GM21717 (cell line): ENCODE measurements at regions not wholly inside any gene's neighbourhood (a gene's known extent, or its start where the extent isn't known, plus 50 kb on each side); places are given as distances from the start of the nearest gene placed in this dataset.
"Not testable (repeated sequence)": the region's sequence is repeated elsewhere in the genome, so short reads cannot be mapped to it uniquely, and the experiment has no call there.

Experiments
- ATAC-seq: cut with Tn5 transposase; IDR thresholded peaks from one replicate; pipeline ENCODE4 v1.9.1; 2021; ENCODE audit warnings: mild to moderate bottlenecking, moderate library complexity; ENCODE audit not compliant: unreplicated experiment

DNA sequence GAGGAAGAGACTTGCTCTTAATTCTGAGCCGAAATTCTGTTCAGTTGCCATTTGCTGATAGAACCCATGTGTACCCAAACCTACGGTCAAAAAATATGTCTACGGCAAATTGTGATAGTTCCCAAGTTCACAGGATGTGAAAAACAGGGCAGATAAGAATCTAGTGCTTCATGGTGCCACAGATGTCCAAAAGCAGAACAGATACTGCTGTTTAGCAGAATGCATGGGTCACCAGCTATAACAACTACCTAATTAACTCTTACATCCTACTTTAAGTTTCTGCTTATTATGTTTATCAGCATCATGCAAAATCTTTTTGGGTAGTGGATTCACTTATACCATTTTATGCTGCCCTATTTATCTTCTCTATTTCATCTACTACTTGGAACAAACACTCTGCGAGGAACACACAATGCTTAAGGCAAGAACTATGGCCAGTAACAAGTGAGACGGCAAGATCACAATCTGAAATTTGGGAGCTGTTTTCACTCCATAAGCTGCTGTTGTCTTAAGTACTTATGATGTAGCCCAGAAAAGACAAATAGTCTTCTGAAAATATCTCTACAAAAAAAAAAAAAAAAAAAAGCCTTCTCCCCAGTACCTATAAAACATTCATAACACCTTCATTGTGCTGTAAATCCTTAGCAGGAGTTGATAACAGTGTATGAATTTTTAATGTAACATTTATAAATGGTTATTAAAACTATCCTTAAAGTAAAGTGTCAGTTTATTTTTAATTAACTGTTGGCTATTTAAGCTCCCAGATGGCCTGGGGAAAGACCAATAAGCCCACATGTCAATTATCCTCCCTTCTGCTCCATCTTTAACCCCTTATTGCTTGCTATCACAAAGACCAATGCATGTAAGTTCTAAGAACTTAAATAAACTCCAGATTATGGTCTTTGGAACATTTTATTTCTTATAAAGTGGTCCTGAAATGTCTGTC is 232.3 kb downstream of the TLR4 start:
- ATAC-seq = peak; percentile 82

DNA sequence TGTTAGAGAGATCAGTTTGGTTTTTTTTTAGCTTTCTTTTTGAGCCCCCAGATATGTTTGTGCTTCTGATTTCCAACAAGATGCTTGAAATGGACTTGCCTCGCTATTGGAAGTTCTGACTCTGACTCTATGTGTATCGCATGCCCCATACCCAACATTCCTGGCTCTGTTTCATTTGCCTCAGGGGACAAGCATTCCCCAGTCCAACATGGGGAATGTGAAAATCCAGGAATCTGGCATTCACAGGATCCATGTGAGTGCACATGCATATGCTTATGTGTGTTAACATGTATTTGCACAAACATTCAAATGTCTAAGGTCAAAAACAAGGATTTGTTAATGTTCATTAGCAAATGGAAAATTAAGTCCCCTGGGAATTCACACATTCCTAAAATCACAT is 233.9 kb downstream of the TLR4 start:
- no peak for ATAC-seq

DNA sequence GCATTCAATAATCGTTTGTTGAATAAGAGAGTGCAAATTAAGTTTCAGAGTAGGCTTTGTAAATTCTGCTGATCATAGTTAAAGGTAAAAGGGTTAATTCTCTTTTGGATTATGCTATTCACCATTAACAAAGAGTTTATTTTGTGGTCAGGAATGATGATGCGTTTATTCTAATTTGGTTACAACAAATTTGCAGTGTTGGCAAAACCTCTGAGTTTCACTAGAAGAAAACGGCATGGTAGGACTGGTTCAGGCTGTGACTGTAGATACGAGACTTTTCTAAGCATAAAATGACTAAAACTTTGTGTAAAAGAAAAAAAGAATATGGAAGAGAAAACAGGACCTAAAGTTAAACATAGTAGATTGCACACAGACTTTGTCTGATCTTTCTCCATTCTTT is 234.7 kb downstream of the TLR4 start:
- no peak for ATAC-seq

DNA sequence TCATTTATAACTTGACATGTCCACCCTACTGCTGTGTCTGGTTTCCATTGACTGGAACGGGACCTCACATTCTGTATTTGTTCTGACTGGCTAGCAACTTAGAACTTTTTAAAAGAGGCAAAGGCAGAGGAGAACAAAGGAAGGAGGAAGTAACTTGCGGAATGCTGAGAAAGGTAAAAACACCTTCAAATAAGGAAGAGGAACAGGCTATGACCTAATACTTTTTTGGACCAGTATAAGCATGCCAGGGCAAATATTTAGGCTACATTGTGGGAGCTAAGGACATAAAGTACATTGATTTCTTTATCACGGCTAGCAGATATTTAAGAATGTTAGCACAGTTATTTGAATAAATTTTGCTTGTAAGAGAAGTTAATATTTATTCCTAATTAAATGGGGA is 240.5 kb downstream of the TLR4 start:
- ATAC-seq = not testable (repeated sequence)

DNA sequence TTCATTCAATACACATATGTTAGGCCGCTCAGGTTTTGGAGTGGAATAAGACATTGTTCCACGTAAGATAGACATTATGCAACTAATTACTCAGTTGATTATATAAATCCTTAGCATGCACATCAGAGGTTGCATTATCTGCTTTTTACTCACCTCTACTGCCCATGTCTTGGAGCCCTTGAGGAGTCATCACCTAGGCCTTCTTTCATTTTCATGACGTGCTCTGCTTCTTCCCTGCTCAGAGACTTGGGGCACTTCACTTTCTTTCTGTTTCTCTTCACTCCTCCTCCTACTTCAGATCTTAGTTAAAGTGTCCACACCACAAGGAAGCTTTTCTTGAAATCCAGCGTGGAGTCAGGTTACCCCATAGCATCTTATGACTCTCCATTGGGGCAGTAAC is 241.1 kb downstream of the TLR4 start:
- ATAC-seq = no peak

DNA sequence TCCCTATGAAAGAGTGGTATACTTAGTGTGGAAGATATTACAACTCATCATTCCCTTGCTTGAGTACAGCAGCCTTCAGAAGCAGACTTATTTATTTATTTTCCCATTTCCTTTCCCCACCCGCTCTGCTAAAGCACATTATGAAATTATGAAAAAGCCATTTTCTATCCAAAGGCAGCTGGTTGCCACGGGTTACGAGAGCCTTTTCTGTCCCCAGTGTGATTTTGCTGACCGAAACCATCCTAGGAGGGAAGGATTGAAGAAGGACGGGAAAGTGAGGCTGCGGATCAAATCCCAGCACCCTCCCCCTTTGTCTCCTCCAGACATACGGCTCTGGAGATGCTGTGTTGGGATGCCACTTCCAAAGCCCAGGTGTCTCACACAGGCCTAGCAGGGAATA is 246.9 kb downstream of the TLR4 start:
- no peak for ATAC-seq

DNA sequence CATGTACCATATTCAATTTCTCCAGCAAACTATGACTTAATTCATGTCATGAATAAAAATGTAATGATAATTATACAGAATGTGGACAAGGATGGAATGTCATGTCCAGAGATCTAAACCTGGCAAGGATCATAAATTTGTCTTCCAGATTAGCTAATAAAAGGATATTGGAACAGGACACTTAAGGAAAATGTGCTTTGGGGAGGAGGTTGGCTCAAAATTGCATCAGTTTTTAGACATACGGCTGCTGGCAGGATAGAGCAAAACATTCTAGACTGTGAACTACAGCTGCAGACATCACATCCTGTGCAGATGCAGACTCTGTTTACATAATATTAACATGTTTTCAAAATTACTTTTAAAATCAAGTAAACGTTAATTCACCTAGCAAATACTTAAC is 248.4 kb downstream of the TLR4 start:
- ATAC-seq = no peak

DNA sequence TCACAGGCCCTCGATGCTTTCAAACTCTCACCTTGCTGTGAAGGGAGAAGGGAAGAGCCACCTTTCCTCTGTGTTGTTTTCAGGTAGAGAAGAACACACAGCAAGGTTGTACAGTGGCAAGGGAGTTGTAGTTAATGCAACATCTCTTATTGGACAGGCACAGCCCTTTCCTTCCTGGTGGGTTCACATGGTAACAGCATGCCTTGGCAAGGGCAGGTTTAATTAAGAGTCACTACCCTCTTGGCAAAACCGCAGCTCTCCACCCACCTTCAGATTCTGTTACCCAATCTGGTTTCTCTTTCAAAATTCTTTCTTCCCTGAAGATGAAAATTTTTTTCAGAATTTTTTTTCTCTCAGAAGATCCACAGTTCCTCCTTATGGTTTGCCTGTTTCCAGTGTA is 253.1 kb downstream of the TLR4 start:
- ATAC-seq = no peak

DNA sequence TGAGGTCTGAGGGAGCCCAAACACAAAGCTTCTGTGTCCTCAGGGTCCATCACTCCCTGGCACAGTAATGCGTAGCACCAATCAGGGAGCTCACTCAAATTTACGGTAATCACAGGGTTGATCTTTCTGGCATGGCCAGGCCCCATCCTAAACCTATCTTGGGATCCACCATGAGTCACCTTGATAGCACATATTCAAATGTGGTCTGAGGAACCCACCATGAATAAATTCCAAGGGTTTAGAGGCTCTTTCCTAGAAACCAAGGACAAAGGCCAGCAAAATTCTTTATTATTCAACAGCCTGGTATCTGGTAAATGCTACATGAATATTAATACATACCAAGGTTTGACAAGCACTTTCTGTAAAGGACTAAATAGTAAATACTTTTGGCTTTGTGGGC is 254.5 kb downstream of the TLR4 start:
- no peak for ATAC-seq

DNA sequence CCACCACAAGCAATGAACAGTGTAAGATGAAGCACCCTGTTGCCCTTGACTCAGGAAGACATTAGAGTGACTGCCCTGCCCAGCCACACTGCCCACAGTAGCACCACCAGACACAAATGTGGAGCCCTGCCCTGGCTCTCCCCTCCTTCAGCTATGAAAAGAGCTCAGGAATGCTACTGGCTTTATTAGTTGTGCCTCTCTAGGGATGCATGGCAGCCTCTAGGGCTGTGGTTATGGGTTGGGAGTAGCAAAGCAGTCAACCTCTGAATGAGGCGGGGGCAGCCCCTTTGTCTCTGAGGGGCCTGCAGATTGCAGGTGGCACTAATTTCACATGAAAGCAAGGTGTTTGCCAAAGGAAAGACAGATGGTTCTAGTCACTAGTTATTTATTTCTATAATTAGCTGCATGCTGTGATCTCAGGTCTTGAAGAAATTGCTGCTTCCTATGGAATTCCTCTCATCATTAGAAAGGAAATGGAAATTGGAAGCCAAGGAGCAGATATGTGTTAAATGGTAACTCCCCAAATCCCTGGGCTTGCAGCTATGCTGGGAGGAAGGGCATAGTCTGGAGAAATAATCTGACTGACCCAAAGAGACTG is 259.4 kb downstream of the TLR4 start:
- ATAC-seq = no peak

DNA sequence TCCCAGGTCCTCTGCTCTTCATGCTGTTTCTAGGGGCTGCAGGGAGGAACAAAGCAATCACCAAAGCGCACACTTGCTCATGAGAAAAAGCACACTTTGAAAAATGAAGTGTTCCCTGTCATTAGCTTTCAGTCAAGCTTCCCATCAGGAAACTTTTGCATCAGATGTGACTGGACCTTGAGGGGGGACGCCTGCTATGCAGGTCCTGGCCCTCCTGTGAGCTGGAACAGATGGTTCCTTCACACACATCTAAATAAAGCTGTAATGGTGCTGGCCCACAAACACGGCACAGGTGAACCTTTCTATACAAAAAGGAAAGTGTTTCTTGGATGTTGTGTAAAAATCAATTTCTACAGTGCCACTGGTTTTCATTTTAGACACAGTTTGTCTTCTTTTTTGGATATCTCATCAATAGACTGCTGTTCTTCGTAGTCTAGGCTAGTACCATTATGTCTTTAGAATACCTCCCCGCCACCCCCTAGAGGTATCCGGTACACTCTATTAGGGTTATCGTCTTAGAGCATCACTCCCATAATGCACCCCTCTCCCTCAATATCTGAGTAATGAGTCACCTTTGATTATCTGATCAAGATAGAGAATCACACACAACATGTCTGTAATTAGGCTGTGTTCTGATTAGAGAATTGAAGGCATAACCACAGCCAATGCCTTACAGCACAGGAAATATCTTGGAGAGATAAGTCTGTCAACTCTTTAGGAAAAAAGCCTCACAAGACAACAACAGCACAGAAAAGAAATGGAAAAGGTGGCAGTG is 266.3 kb downstream of the TLR4 start:
- no peak for ATAC-seq

DNA sequence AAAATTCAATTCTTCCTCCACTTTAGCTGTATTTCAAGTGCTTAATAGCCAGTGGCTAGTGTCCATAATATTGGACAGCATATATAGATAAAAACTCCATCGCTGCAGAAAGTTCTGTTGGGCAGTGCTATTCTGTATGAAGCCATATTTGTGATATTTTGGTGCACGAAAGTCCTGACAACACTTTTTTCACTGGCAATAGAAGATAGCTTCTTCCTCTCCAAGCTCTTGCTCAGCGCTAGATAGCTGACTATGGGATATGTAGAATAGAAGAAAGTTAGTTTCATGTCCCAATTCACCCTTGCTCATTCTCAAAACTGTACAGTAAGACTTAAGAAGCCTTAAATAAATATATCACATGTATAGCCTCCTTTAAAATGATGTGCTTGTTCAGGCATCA is 269.9 kb downstream of the TLR4 start:
- no peak for ATAC-seq

DNA sequence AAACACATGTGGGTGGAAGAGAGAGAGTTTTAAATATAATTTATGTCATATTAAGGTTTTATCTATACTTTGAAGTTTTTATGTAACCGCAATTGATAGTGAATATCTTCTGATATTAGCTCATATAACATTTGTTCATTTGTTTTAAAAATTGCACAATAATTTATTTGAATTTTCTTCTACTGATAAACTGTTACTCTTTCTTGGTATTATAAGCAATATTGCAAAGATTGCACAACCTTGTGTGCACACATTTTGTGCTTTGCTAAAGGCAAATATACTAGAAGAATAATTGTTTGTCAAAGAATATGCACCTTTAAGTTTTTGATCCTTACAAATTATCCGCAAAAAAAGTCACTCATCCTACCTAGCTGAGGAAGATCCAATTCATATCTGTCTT is 275.7 kb downstream of the TLR4 start:
- ATAC-seq = no peak

DNA sequence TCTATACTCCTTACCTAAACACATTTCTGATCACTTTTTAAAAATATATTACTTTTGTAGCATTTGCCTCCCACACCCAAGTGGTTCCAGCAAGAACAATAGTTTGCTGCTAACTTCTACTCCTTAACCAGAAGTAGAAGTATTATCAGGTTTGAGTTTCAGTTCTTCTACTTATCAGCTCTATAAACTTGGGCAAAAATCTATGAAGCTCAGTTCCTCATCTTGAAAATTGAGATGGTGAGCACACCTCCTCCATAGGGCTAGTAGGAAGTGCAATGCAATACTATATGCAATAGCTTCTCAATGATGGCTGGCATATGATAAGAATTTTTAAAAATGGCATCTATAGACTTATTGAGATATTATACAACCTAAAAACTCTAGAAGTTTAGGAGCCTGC is 283.7 kb downstream of the TLR4 start:
- ATAC-seq = no peak

DNA sequence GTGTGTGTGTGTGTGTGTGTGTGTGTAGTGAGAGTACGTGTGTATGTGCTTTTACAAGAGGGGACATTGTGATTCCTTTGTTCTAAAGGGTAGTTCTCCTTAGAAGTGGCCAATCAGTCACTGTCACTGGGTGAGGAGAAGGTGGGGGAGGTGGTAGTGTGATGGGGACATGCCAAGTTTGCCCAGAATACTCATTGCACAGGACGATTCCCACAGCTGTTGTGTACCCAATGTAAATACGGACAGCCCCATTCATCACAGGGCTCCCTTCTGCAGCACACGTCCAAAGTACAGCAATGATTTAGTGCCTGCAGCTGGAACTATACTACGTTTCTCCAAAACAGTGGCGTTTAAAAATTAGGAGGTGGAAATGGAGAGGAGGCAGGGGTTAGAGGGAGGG is 287.8 kb downstream of the TLR4 start:
- no peak for ATAC-seq

DNA sequence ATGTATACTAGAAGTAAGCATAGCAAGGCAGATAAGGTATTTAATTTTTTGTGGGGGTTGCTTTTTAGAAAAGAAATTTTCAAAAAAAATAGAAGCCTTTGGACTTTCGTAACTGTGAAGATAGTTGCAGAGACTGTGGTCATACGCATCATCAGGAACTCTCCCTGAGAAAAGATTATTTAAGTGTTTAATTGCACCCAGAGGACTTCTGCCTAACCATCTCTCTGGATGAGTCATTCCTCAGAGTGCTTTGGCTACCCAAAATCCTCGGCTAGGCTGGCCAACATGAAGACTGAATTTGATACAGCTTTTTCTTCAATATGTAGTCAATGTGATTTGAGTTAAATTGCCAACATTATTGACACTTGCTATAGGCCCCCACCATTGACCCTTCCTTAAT is 296.4 kb downstream of the TLR4 start:
- ATAC-seq = no peak

DNA sequence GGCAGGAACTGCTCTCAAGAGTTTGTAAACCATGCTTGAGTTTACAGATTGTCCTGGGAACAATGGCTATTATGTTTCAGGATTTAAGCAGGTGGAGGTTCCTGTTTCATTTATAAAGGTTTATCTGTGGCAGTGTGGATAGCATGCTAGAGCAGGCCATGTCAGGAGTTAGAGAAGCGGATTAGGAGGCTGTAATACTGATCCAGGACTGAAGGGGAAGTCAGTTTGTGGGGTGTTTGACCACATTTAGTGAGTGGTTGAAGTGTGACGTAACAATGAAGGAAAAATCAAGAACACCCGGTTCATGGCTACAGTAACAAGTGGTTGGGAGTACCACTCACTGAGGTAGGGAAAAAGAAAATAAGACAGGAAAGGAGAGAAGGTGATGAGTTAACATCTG is 299.0 kb downstream of the TLR4 start:
- no peak for ATAC-seq

DNA sequence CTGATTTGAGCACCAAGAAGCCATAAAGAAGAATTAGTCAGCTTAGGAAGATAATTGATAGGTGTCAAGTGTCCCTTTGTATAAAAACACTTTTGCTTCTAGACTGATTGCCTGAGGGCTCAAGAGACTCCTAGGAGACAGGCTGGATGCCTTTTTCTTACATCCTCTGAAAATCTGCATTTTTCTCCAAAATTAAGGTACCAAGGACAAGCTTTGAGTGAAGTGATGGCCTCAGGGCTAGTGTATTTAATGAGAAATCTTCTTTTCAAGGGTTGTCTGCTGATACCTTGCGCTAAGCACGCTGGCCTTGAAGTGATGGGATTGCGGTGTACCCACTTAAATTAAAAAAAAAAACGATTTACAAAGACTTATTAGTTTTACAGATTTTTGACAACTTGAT is 304.0 kb downstream of the TLR4 start:
- ATAC-seq = no peak

DNA sequence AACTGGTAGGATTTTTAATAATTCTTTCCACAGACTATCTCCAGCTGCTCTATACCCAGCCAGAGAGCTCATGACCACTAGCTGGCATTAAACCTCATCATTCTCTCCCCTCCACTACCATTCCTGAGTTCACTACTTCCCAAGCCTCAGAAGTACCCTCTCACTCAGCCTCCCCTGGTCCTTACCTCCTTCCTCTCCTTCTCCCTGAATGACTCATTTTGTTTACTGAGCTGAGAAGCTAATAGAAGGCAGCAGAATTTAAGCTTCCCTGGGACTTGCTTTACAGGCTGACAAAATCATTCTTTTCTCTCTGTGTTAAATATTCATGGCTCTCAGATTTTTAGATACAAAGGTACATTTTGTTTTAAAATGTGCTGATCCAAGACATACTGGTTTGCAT is 305.4 kb downstream of the TLR4 start:
- ATAC-seq = no peak

DNA sequence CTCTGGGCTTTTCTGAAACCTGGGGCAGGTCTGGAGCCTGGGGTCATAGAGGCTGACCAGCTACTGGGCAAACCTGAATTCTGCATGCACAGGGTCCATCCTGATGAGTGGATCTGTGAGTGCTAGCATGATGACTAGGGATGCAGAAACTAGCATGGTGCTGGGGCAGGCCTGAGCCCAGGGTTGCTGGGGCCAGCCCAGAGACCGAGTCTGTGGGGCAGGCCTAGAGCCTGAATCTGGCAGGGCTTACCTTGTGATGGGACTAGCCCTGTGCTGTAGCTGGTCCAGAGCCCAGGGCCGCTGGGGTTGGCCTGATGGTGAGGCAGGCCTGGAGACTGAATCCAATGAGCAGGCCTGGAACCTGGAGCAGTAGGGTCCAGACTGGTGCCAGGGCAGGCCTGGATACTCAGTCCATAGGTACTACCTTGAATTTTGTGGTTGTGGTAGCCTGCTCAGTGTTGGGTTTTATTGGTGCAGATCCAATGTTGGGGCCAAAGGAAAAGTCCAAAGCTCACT is 313.5 kb downstream of the TLR4 start:
- no peak for ATAC-seq

DNA sequence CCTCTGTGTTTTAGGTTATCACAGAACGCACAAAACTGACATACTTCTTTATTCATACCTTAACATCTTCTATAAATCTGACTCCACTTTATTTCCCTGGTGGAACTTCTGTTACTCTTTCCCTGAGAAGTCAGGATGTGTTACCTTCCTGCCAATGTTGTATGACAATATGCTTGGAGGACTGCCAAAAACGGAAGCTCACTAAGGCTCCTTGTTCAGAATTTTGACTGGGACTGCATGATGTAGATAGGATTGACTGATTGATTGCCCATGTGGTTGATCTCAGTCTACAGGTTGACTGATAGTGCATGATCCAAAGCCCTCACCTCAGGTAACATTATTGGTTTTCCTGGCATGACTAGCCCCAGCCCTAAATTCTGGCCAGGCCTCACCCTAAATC is 319.4 kb downstream of the TLR4 start:
- ATAC-seq = no peak

DNA sequence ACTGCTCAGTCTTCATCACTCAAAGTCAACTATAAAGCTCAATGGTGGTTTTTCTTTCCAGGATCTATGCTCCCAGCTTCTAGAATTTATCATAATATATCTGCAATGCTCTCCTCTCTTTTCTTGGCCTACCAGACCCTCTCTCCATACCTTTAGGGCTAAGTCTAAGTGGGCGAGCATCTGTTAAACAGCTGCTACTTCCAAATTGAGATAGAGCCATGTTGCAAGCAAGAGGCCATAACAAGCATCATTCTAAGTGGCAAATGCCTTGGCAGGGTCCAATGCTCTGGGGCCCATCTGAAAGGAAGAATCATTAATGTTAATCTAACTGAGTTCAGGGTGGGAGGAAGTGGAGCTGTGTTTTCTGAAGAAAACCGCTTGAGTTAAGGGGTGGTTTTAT is 324.0 kb downstream of the TLR4 start:
- ATAC-seq = no peak
